Nucleus accumbens (tissue), 56 donors: ENCODE measurements at regions not wholly inside any gene's neighbourhood (a gene's known extent, or its start where the extent isn't known, plus 50 kb on each side); places are given as distances from the start of the nearest gene placed in this dataset.

Source experiments
- DNase-seq, 56 donors: peaks; one replicate each; lab custom pipeline; 2025; lab: John Stamatoyannopoulos, UW

- DNase-seq = no peak
Observed at GRCh38 chr19:33946535-33947264, 150.0 kb downstream of the KCTD15 start.

- no peak for DNase-seq
Observed at GRCh38 chr19:33947265-33947964, 150.7 kb downstream of the KCTD15 start.

- no peak for DNase-seq
Observed at GRCh38 chr19:33948651-33949335, 152.1 kb downstream of the KCTD15 start.

GRCh38 chr19:33950091-33950750 is 153.6 kb downstream of the KCTD15 start:
- no peak for DNase-seq

- no peak for DNase-seq
Observed at GRCh38 chr19:33953023-33953422, 156.4 kb downstream of the KCTD15 start.

GRCh38 chr19:33953592-33953991 is 156.9 kb downstream of the KCTD15 start:
- DNase-seq = no peak

GRCh38 chr19:33954686-33955085 is 158.0 kb downstream of the KCTD15 start:
- no peak for DNase-seq

GRCh38 chr19:33956941-33957340 is 160.3 kb downstream of the KCTD15 start:
- DNase-seq = no peak

- DNase-seq = no peak
Observed at GRCh38 chr19:33957804-33958203, 161.1 kb downstream of the KCTD15 start.

GRCh38 chr19:33960566-33960965 is 163.9 kb downstream of the KCTD15 start:
- DNase-seq = no peak

- no peak for DNase-seq
Observed at GRCh38 chr19:33962161-33962560, 165.5 kb downstream of the KCTD15 start.

GRCh38 chr19:33963514-33963913 is 166.8 kb downstream of the KCTD15 start:
- DNase-seq = no peak

- no peak for DNase-seq
Observed at GRCh38 chr19:33971073-33971472, 174.4 kb downstream of the KCTD15 start.

GRCh38 chr19:33977756-33978685 is 181.4 kb downstream of the KCTD15 start:
- DNase-seq = no peak

- DNase-seq = no peak
Observed at GRCh38 chr19:33982706-33983105, 186.0 kb downstream of the KCTD15 start.

- DNase-seq = no peak
Observed at GRCh38 chr19:33988601-33989000, 183.7 kb upstream of the LSM14A start.

- DNase-seq = no peak
Observed at GRCh38 chr19:33997690-33998089, 174.6 kb upstream of the LSM14A start.

- DNase-seq = no peak
Observed at GRCh38 chr19:33998302-33998701, 174.0 kb upstream of the LSM14A start.

- DNase-seq = no peak
Observed at GRCh38 chr19:33998739-33999345, 173.5 kb upstream of the LSM14A start.

GRCh38 chr19:34017024-34017423 is 155.3 kb upstream of the LSM14A start:
- DNase-seq = no peak
